HEK293 (cell line): ENCODE measurements at regions not wholly inside any gene's neighbourhood (a gene's known extent, or its start where the extent isn't known, plus 50 kb on each side); places are given as distances from the start of the nearest gene placed in this dataset.

Experiments used
- CTCF ChIA-PET: fragments of 350-600 bp; formaldehyde crosslinking; extraction: SDS; loops from one replicate; lab custom pipeline; 2021; ENCODE audit warnings: antibody characterized with exemption; lab: Yijun Ruan, JAX
- POLR2A ChIA-PET: fragments of 300-600 bp; formaldehyde crosslinking; extraction: SDS; loops from one replicate; lab custom pipeline; 2020; ENCODE audit warnings: antibody characterized with exemption, inconsistent platforms; lab: Yijun Ruan, JAX
- H3K27ac ChIP-seq: fragments of 200-500 bp; sonication (Bioruptor generic); 2 replicates; pipeline ENCODE4 v1.5.1; 2014; ENCODE audit warnings: low read depth, low read length, control low read depth, inconsistent platforms; ENCODE audit errors: extremely low read depth
- H3K36me3 ChIP-seq, 2 experiments: fragments of 200-500 bp in 1 of 2; sonication (Bioruptor generic) in 1 of 2; 1 replicate in 1 of 2; 2 replicates in 1 of 2; pipeline ENCODE4 v1.5.1; 2014 to 2017; ENCODE audit warnings: inconsistent platforms in 2 of 2, low read length in 2 of 2; ENCODE audit not compliant: control insufficient read depth in 2 of 2, insufficient read depth in 1 of 2
- H3K4me1 ChIP-seq: fragments of 200-500 bp; sonication (Bioruptor generic); 2 replicates; pipeline ENCODE4 v1.5.1; 2014; ENCODE audit warnings: mild to moderate bottlenecking, low read length, inconsistent platforms; ENCODE audit not compliant: control insufficient read depth, insufficient read depth
- H3K4me3 ChIP-seq: 2 replicates; pipeline ENCODE4 v1.5.1; 2011; ENCODE audit warnings: low read depth, mild to moderate bottlenecking, control low read depth, low read length, moderate library complexity
- H3K9me3 ChIP-seq: fragments of 200-500 bp; sonication (Bioruptor generic); 2 replicates; pipeline ENCODE4 v1.5.1; 2014; ENCODE audit warnings: low read depth, low read length, inconsistent platforms; ENCODE audit not compliant: control insufficient read depth, insufficient read depth
- BCL11A ChIP-seq: fragments of 450-650 bp; formaldehyde crosslinking; IDR thresholded peaks from 2 replicates; pipeline ENCODE4 v1.5.1; 2016; ENCODE audit warnings: low read depth, missing biosample characterization, missing genetic modification characterization
- BCL11B ChIP-seq: fragments of 450-650 bp; formaldehyde crosslinking; IDR thresholded peaks from 2 replicates; pipeline ENCODE4 v1.5.1; 2016; ENCODE audit warnings: low read depth, missing biosample characterization, missing genetic modification characterization
- EGR2 ChIP-seq: fragments of 450-650 bp; formaldehyde crosslinking; IDR thresholded peaks from 2 replicates; pipeline ENCODE4 v1.5.1; 2016; ENCODE audit warnings: low read depth, missing biosample characterization, missing genetic modification characterization
- HOXD13 ChIP-seq: sonication (generic); formaldehyde crosslinking; IDR thresholded peaks from 2 replicates; pipeline ENCODE4 v1.8.0; 2022; ENCODE audit warnings: missing genetic modification reagents, borderline replicate concordance
- MYNN ChIP-seq: fragments of 450-650 bp; formaldehyde crosslinking; IDR thresholded peaks from 2 replicates; pipeline ENCODE4 v1.5.1; 2016; ENCODE audit warnings: missing biosample characterization, missing genetic modification characterization, borderline replicate concordance
- PRDM1 ChIP-seq: fragments of 450-650 bp; formaldehyde crosslinking; IDR thresholded peaks from 2 replicates; pipeline ENCODE4; 2016; ENCODE audit warnings: missing biosample characterization, missing genetic modification characterization
- SP7 ChIP-seq: fragments of 450-650 bp; formaldehyde crosslinking; IDR thresholded peaks from 2 replicates; pipeline ENCODE4 v1.5.1; 2016; ENCODE audit warnings: missing biosample characterization, missing genetic modification characterization
- TRIM28 ChIP-seq: IDR thresholded peaks from 2 replicates; pipeline ENCODE4 v1.6.1; 2011; ENCODE audit warnings: low read length, control low read depth, borderline replicate concordance
- ZBTB11 ChIP-seq: fragments of 450-650 bp; formaldehyde crosslinking; conservative IDR thresholded peaks from 2 replicates; pipeline ENCODE4 v1.5.1; 2016; ENCODE audit warnings: low read depth, missing biosample characterization, missing genetic modification characterization
- ZBTB48 ChIP-seq: fragments of 450-650 bp; formaldehyde crosslinking; IDR thresholded peaks from 2 replicates; pipeline ENCODE4 v1.5.1; 2016; ENCODE audit warnings: missing biosample characterization, missing genetic modification characterization
- ZEB2 ChIP-seq: fragments of 450-650 bp; formaldehyde crosslinking; IDR thresholded peaks from 2 replicates; pipeline ENCODE4 v1.5.1; 2016; ENCODE audit warnings: missing biosample characterization, missing genetic modification characterization
- ZNF155 ChIP-seq: fragments of 450-650 bp; formaldehyde crosslinking; IDR thresholded peaks from 2 replicates; pipeline ENCODE4 v1.5.1; 2016; ENCODE audit warnings: missing biosample characterization, missing genetic modification characterization
- ZNF184 ChIP-seq: fragments of 450-650 bp; IDR thresholded peaks from 2 replicates; pipeline ENCODE4 v1.5.1; 2018; ENCODE audit warnings: missing biosample characterization, mild to moderate bottlenecking, missing genetic modification characterization
- ZNF2 ChIP-seq: fragments of 450-650 bp; formaldehyde crosslinking; IDR thresholded peaks from 2 replicates; pipeline ENCODE4 v1.5.1; 2016; ENCODE audit warnings: missing biosample characterization, missing genetic modification characterization
- ZNF354C ChIP-seq: fragments of 450-650 bp; formaldehyde crosslinking; IDR thresholded peaks from 2 replicates; pipeline ENCODE4 v1.5.1; 2016; ENCODE audit warnings: missing biosample characterization, missing genetic modification characterization, low read depth, borderline replicate concordance
- ZNF366 ChIP-seq: fragments of 450-650 bp; formaldehyde crosslinking; conservative IDR thresholded peaks from 2 replicates; pipeline ENCODE4 v1.5.1; 2016; ENCODE audit warnings: missing biosample characterization, missing genetic modification characterization
- ZNF561 ChIP-seq: fragments of 450-650 bp; IDR thresholded peaks from 2 replicates; pipeline ENCODE4 v1.5.1; 2018; ENCODE audit warnings: missing biosample characterization, missing genetic modification characterization, borderline replicate concordance
- ZNF600 ChIP-seq: fragments of 450-650 bp; formaldehyde crosslinking; IDR thresholded peaks from 2 replicates; pipeline ENCODE4 v1.5.1; 2016; ENCODE audit warnings: missing biosample characterization, missing genetic modification characterization
- ZNF658 ChIP-seq: fragments of 450-650 bp; formaldehyde crosslinking; IDR thresholded peaks from 2 replicates; pipeline ENCODE4; 2016; ENCODE audit warnings: missing biosample characterization, missing genetic modification characterization
- ZNF670 ChIP-seq: fragments of 450-650 bp; formaldehyde crosslinking; IDR thresholded peaks from 2 replicates; pipeline ENCODE4 v1.5.1; 2016; ENCODE audit warnings: missing biosample characterization, missing genetic modification characterization, low read depth
- ZNF707 ChIP-seq: fragments of 450-650 bp; formaldehyde crosslinking; IDR thresholded peaks from 2 replicates; pipeline ENCODE4 v1.5.1; 2016; ENCODE audit warnings: missing biosample characterization, missing genetic modification characterization
- ZNF76 ChIP-seq: fragments of 450-650 bp; formaldehyde crosslinking; IDR thresholded peaks from 2 replicates; pipeline ENCODE4; 2016; ENCODE audit warnings: low read depth, missing biosample characterization, missing genetic modification characterization, borderline replicate concordance
- ZNF777 ChIP-seq: fragments of 450-650 bp; formaldehyde crosslinking; IDR thresholded peaks from 2 replicates; pipeline ENCODE4 v1.5.1; 2017; ENCODE audit warnings: missing biosample characterization, missing genetic modification characterization, borderline replicate concordance
- ZNF792 ChIP-seq: fragments of 450-650 bp; formaldehyde crosslinking; IDR thresholded peaks from 2 replicates; pipeline ENCODE4 v1.5.1; 2016; ENCODE audit warnings: missing biosample characterization, missing genetic modification characterization
- ZSCAN16 ChIP-seq: fragments of 450-650 bp; formaldehyde crosslinking; IDR thresholded peaks from 2 replicates; pipeline ENCODE4 v1.5.1; 2016; ENCODE audit warnings: missing biosample characterization, missing genetic modification characterization
- ZSCAN30 ChIP-seq: fragments of 450-650 bp; IDR thresholded peaks from 2 replicates; pipeline ENCODE4 v1.5.1; 2018; ENCODE audit warnings: missing biosample characterization, mild to moderate bottlenecking, missing genetic modification characterization, moderate library complexity
- ZSCAN5A ChIP-seq: fragments of 450-650 bp; formaldehyde crosslinking; IDR thresholded peaks from 2 replicates; pipeline ENCODE4 v1.5.1; 2016; ENCODE audit warnings: missing biosample characterization, missing genetic modification characterization
- TF ChIP-seq, protein P1 (sequence below): fragments of 450-650 bp; formaldehyde crosslinking; optimal IDR thresholded peaks from 2 replicates; pipeline ENCODE3; 2016; ENCODE audit warnings: missing biosample characterization, mild to moderate bottlenecking, missing genetic modification characterization
- TF ChIP-seq, protein P2 (sequence below): fragments of 450-650 bp; IDR thresholded peaks from 2 replicates; pipeline ENCODE4 v1.5.1; 2018; ENCODE audit warnings: missing biosample characterization, missing genetic modification characterization

- peak; percentile 67; the same call in 1 of the 2 replicates for TF ChIP-seq ZBTB11 (tag by site-specific recombination)
- TF ChIP-seq PRDM1, result peak; percentile 31; the same call in 1 of the 2 replicates
- TF ChIP-seq ZNF155 (tag by site-specific recombination), result no peak
- no peak for TF ChIP-seq ZNF707 (tag by site-specific recombination)
- no peak for TF ChIP-seq SP7
- no peak for TF ChIP-seq ZNF2
- no peak for TF ChIP-seq ZNF184 (tag by site-specific recombination)
- TF ChIP-seq ZNF76, result no peak
- TF ChIP-seq, protein P1, sequence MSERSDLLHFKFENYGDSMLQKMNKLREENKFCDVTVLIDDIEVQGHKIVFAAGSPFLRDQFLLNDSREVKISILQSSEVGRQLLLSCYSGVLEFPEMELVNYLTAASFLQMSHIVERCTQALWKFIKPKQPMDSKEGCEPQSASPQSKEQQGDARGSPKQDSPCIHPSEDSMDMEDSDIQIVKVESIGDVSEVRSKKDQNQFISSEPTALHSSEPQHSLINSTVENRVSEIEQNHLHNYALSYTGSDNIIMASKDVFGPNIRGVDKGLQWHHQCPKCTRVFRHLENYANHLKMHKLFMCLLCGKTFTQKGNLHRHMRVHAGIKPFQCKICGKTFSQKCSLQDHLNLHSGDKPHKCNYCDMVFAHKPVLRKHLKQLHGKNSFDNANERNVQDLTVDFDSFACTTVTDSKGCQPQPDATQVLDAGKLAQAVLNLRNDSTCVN, result peak; percentile 49
- no peak for TF ChIP-seq ZNF792
- TF ChIP-seq ZNF354C (tag by site-specific recombination), result no peak
- TF ChIP-seq ZSCAN30 (tag by site-specific recombination), result no peak
- TF ChIP-seq, protein P2, sequence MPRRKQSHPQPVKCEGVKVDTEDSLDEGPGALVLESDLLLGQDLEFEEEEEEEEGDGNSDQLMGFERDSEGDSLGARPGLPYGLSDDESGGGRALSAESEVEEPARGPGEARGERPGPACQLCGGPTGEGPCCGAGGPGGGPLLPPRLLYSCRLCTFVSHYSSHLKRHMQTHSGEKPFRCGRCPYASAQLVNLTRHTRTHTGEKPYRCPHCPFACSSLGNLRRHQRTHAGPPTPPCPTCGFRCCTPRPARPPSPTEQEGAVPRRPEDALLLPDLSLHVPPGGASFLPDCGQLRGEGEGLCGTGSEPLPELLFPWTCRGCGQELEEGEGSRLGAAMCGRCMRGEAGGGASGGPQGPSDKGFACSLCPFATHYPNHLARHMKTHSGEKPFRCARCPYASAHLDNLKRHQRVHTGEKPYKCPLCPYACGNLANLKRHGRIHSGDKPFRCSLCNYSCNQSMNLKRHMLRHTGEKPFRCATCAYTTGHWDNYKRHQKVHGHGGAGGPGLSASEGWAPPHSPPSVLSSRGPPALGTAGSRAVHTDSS (tag by site-specific recombination), result no peak
These were observed 56.6 kb upstream of the GSE1 start (continued) for GRCh38 chr16:85556456-85557082.

- ChIA-PET CTCF (interaction anchor here (0.6 to 2.4 kb wide), 17 partner anchors 9 to 312 kb away, joined by 3 to 16 read pairs (median 3); no protein-coding TSS in a partner anchor), POLR2A (interaction anchor here (0.7 to 1.8 kb wide), 10 partner anchors 10 to 95 kb away, joined by 3 to 6 read pairs (median 4); partner anchors contain the start of gene GSE1)
- peaks cover 15% of the 10 kb centered on the region for H3K4me1 ChIP-seq
- peak overlapping the region; percentile 91 for H3K27ac ChIP-seq
- H3K9me3 ChIP-seq, result no peaks in the 10 kb centered on the region
- peak overlapping the region; percentile 69 for H3K4me3 ChIP-seq
- no peaks in the 10 kb centered on the region for H3K36me3 ChIP-seq
- TF ChIP-seq BCL11A (tag by site-specific recombination), result no peak
- TF ChIP-seq ZNF658, result no peak
- 0 out of 2 replicates have a peak, but pooled peaks have one; percentile 27 for TF ChIP-seq ZNF561
- peak; percentile 75 for TF ChIP-seq ZNF600 (tag by site-specific recombination)
- TF ChIP-seq TRIM28, result no peak
- TF ChIP-seq ZNF777 (tag by site-specific recombination), result no peak
- TF ChIP-seq ZBTB48 (tag by site-specific recombination), result peak; percentile 53
- no peak for TF ChIP-seq ZEB2 (tag by site-specific recombination)
- TF ChIP-seq ZSCAN16, result no peak
- TF ChIP-seq HOXD13, result no peak
- peak; percentile 71 for TF ChIP-seq EGR2 (tag by site-specific recombination)
- no peak for TF ChIP-seq ZNF670 (tag by site-specific recombination)
- TF ChIP-seq BCL11B, result peak; percentile 12; the same call in 1 of the 2 replicates
- no peak for TF ChIP-seq ZNF366 (tag by site-specific recombination)
- TF ChIP-seq MYNN (tag by site-specific recombination), result no peak
- no peak for TF ChIP-seq ZSCAN5A (tag by site-specific recombination)
These were observed 55.8 kb upstream of the GSE1 start for GRCh38 chr16:85557083-85557970.
